ENCODE measurements at regions not wholly inside any gene's neighbourhood (a gene's known extent, or its start where the extent isn't known, plus 50 kb on each side); places are given as distances from the start of the nearest gene placed in this dataset.

DNA sequence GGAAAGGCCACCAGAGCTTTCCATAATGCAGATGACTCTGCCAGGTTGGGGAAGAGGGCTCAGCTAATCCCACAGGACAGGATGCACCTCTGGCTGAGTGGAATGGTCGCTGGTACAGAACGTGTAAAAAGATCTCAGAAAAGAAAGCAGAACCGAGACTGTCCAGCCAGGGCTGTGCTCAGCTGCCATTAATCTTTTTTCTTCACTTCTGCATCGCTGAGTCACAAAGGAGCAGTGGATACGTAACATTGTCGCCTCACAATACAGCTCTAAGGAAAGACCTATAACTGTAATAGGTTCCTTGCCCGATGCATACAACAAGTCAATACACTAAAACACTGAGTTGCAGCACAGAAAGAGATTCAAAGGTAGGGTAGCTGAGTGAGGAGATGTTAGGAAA lies 354.2 kb downstream of the EN1 start:
- Histone ChIP-seq H3K4me3 (no peak overlapping the region), H3K9me3 (peaks cover 7% of the 10 kb centered on the region; the same call in 1 of the 3 replicates), H3K4me1 (no peaks in the 10 kb centered on the region), H3K4me2 (no peak overlapping the region), H3K27ac (no peak overlapping the region)
- CTCF ChIA-PET, result interaction anchor here (1.1 to 1.9 kb wide), 2 partner anchors 14 to 362 kb away, joined by 3 to 12 read pairs; no protein-coding TSS in a partner anchor
- POLR2A ChIA-PET, result no interaction called here
- ATAC-seq, result no peak
- no peak for FAIRE-seq
- DNase-seq (ENCODE audit: low read depth in 1 of 2, low spot score in 1 of 2), result no peak
- TF ChIP-seq NFE2L2 (conservative IDR thresholded peaks at IDR 0.05; ENCODE audit: low read length), result no peak
- TF ChIP-seq ESRRA (IDR thresholded peaks at IDR 0.05; ENCODE audit: borderline replicate concordance, low read length), result no peak
- TF ChIP-seq ZC3H11A (IDR thresholded peaks at IDR 0.05), result no peak
- TF ChIP-seq MAZ (IDR thresholded peaks at IDR 0.05; ENCODE audit: borderline replicate concordance, low read depth, low read length), result no peak
- TF ChIP-seq KDM1A (IDR thresholded peaks at IDR 0.05; ENCODE audit: low read depth), result no peak
- no peak for TF ChIP-seq CHD4 (IDR thresholded peaks at IDR 0.05; ENCODE audit: borderline replicate concordance)
- TF ChIP-seq JUNB (IDR thresholded peaks at IDR 0.05), result no peak
- no peak for TF ChIP-seq NPAS2 (CRISPR knock-in tag; IDR thresholded peaks at IDR 0.05; ENCODE audit: borderline replicate concordance)
- TF ChIP-seq, protein P1, sequence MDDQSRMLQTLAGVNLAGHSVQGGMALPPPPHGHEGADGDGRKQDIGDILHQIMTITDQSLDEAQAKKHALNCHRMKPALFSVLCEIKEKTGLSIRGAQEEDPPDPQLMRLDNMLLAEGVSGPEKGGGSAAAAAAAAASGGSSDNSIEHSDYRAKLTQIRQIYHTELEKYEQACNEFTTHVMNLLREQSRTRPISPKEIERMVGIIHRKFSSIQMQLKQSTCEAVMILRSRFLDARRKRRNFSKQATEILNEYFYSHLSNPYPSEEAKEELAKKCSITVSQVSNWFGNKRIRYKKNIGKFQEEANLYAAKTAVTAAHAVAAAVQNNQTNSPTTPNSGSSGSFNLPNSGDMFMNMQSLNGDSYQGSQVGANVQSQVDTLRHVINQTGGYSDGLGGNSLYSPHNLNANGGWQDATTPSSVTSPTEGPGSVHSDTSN (IDR thresholded peaks at IDR 0.05), result no peak
- TF ChIP-seq RAD21 (conservative IDR thresholded peaks at IDR 0.05 in 1 of 2, IDR thresholded peaks at IDR 0.05 in 1 of 2), result no peak
- no peak for TF ChIP-seq FOSB (CRISPR knock-in tag; IDR thresholded peaks at IDR 0.05)
- no peak for TF ChIP-seq EHMT2 (IDR thresholded peaks at IDR 0.05; ENCODE audit: low read depth)
- TF ChIP-seq, protein P2, sequence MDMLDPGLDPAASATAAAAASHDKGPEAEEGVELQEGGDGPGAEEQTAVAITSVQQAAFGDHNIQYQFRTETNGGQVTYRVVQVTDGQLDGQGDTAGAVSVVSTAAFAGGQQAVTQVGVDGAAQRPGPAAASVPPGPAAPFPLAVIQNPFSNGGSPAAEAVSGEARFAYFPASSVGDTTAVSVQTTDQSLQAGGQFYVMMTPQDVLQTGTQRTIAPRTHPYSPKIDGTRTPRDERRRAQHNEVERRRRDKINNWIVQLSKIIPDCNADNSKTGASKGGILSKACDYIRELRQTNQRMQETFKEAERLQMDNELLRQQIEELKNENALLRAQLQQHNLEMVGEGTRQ (IDR thresholded peaks at IDR 0.05), result no peak
- TF ChIP-seq, protein P3, sequence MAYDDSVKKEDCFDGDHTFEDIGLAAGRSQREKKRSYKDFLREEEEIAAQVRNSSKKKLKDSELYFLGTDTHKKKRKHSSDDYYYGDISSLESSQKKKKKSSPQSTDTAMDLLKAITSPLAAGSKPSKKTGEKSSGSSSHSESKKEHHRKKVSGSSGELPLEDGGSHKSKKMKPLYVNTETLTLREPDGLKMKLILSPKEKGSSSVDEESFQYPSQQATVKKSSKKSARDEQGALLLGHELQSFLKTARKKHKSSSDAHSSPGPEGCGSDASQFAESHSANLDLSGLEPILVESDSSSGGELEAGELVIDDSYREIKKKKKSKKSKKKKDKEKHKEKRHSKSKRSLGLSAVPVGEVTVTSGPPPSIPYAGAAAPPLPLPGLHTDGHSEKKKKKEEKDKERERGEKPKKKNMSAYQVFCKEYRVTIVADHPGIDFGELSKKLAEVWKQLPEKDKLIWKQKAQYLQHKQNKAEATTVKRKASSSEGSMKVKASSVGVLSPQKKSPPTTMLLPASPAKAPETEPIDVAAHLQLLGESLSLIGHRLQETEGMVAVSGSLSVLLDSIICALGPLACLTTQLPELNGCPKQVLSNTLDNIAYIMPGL (CRISPR knock-in tag; IDR thresholded peaks at IDR 0.05; ENCODE audit: borderline replicate concordance), result no peak
- TF ChIP-seq CBX2 (IDR thresholded peaks at IDR 0.05; ENCODE audit: borderline replicate concordance, low read depth), result no peak
- TF ChIP-seq RFX5 (IDR thresholded peaks at IDR 0.05), result no peak
- 20% methylated on average over 7 of the region's 7 CpGs for WGBS (ENCODE audit: missing lambda C conversion rate)

DNA sequence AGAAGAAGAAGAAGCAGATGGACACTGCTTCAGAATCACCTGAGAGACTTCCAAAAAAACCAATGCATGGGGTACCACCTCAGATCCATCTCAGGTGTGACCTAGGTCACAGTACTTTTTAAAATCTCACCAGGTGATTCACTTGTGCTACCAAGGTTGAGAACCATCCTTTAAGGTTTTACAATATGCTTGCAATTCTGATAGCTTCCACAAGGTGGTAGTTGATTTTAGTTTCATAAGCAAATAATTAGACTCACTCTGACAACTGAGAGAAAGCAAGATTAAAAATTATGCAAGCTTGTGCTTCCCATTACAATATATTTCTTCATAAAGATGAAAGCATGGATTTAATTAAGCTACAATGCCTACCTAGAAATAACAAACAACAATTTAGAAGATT lies 355.1 kb downstream of the EN1 start:
- TF ChIP-seq SMC3 (IDR thresholded peaks at IDR 0.05) (peak; percentile 39; the same call in 2 of the 3 replicates), RAD21 (conservative IDR thresholded peaks at IDR 0.05 in 1 of 2, IDR thresholded peaks at IDR 0.05 in 1 of 2) (peak; percentile 15 to 38; a peak in 3 of 5 replicates)
- TF ChIP-seq, protein P4, sequence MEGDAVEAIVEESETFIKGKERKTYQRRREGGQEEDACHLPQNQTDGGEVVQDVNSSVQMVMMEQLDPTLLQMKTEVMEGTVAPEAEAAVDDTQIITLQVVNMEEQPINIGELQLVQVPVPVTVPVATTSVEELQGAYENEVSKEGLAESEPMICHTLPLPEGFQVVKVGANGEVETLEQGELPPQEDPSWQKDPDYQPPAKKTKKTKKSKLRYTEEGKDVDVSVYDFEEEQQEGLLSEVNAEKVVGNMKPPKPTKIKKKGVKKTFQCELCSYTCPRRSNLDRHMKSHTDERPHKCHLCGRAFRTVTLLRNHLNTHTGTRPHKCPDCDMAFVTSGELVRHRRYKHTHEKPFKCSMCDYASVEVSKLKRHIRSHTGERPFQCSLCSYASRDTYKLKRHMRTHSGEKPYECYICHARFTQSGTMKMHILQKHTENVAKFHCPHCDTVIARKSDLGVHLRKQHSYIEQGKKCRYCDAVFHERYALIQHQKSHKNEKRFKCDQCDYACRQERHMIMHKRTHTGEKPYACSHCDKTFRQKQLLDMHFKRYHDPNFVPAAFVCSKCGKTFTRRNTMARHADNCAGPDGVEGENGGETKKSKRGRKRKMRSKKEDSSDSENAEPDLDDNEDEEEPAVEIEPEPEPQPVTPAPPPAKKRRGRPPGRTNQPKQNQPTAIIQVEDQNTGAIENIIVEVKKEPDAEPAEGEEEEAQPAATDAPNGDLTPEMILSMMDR (IDR thresholded peaks at IDR 0.05), result peak; percentile 36
- TF ChIP-seq, protein P1 (IDR thresholded peaks at IDR 0.05), result no peak
- no peak overlapping the region for H3K4me2 ChIP-seq
- ChIA-PET CTCF (interaction anchor here (1.1 to 1.9 kb wide), 2 partner anchors 15 to 363 kb away, joined by 3 to 12 read pairs; no protein-coding TSS in a partner anchor), POLR2A (no interaction called here)
- peak in 1 of 2 experiments; percentile 38 for DNase-seq (ENCODE audit: low read depth in 1 of 2, low spot score in 1 of 2)
- FAIRE-seq, result no peak
- no peak overlapping the region for H3K4me3 ChIP-seq
- H3K9me3 ChIP-seq, result peaks cover 7% of the 10 kb centered on the region; the same call in 1 of the 3 replicates
- ATAC-seq, result 0 out of 6 replicates have a peak, but pooled peaks of 1 of the 2 experiments have one; percentile 35
- no peaks in the 10 kb centered on the region for H3K4me1 ChIP-seq
- H3K27ac ChIP-seq, result no peak overlapping the region
